Neural cell (in vitro differentiated cells): ENCODE measurements at regions not wholly inside any gene's neighbourhood (a gene's known extent, or its start where the extent isn't known, plus 50 kb on each side); places are given as distances from the start of the nearest gene placed in this dataset.

Experiments used
- CTCF ChIP-seq: fragments of 450-650 bp; IDR thresholded peaks from 2 replicates; pipeline ENCODE4 v1.5.1; 2014; ENCODE audit warnings: antibody characterized with exemption, mild to moderate bottlenecking, moderate library complexity; ENCODE audit not compliant: poor library complexity, severe bottlenecking
- EP300 ChIP-seq: fragments of 450-650 bp; conservative IDR thresholded peaks from 2 replicates; pipeline ENCODE4 v1.6.1; 2014; ENCODE audit warnings: antibody characterized with exemption, mild to moderate bottlenecking, moderate library complexity; ENCODE audit not compliant: poor library complexity, severe bottlenecking
- EZH2 ChIP-seq: fragments of 200-600, 300-800 bp; shearing (Covaris generic), sonication (generic); IDR thresholded peaks from 2 replicates; pipeline ENCODE4 v1.6.1; 2014; ENCODE audit warnings: antibody characterized with exemption, low read length, borderline replicate concordance, mild to moderate bottlenecking; ENCODE audit not compliant: insufficient read depth, poor library complexity, severe bottlenecking
- MXI1 ChIP-seq: fragments of 450-650 bp; conservative IDR thresholded peaks from 2 replicates; pipeline ENCODE4 v1.6.1; 2014; ENCODE audit warnings: antibody characterized with exemption, mild to moderate bottlenecking; ENCODE audit not compliant: poor library complexity, severe bottlenecking
- POLR2AphosphoS5 ChIP-seq: IDR thresholded peaks from 2 replicates; pipeline ENCODE4 v1.6.1; 2012

GRCh38 chr1:91584878-91585277, 84.2 kb downstream of the CDC7 start:
- TF ChIP-seq CTCF (no peak), EZH2 (no peak), MXI1 (no peak), EP300 (no peak), POLR2AphosphoS5 (no peak)
